ENCODE measurements at regions not wholly inside any gene's neighbourhood (a gene's known extent, or its start where the extent isn't known, plus 50 kb on each side); places are given as distances from the start of the nearest gene placed in this dataset.

- DNase-seq (ENCODE audit: low read depth): no peak
These were observed 249.2 kb downstream of the CDC5L start for GRCh38 chr6:44636561-44637248.

DNA sequence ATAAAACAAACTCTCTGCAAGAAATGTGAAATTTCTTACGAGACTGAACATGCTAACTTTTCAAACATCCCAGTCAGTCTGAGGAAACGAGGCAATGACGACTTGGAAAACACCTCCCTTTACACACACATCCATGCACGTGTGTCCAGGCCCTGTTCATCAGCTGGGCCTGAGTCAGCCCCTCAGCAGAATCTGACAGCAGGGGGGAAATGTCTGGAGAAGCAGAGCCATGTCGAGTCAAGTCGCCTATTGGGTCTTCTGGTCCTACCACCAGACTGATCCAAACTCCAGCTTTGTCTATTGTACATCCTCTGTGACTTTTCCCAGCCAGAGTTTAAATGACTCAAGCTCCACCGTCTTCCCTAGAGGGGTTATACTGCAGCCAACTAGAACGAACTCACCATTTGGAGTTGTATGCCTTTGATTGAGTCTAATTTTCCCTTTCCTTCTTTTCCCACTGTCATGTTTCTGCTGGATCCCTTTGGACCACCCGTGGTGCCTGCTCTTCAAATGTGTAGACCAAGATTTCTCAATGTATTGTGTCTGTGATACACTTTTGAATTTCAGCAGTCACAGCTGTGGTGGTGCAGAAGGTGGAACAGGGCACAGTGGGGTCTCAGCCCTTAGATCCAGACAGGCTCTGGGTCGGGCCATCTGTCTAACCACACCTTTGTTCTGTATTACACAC lies 254.0 kb downstream of the CDC5L start:
- no peak for DNase-seq (ENCODE audit: low read depth)

- no peak for DNase-seq (ENCODE audit: low read depth)
These were observed 254.8 kb downstream of the CDC5L start for GRCh38 chr6:44642349-44642748.

- DNase-seq (ENCODE audit: low read depth): no peak
These were observed 255.5 kb downstream of the CDC5L start for GRCh38 chr6:44642870-44643522.

DNA sequence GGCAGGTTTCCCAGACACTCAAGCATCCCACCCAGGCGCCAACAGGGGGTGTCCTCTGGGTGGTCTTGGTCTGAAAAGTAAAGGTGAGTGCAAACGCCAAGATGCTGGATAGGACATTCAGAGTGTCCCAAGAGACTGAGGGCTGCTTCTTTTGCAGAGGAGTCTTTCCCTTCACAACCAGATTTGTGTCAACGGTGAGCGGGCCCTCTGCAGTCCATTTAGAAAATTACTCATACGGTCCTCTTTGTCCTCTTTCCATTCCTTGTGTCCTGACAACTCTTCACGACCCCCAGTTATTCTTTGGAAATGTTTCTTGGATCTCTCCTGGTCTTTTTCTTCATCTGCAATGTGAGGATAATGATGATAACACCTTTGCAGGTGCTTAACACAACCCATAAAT lies 257.8 kb downstream of the CDC5L start:
- DNase-seq (ENCODE audit: low read depth): no peak

- no peak for DNase-seq (ENCODE audit: low read depth)
These were observed 258.8 kb downstream of the CDC5L start for GRCh38 chr6:44646355-44646754.

- DNase-seq (ENCODE audit: low read depth): no peak
These were observed 262.0 kb downstream of the CDC5L start for GRCh38 chr6:44649365-44650025.

- no peak for DNase-seq (ENCODE audit: low read depth)
These were observed 263.0 kb downstream of the CDC5L start for GRCh38 chr6:44650495-44650894.

DNA sequence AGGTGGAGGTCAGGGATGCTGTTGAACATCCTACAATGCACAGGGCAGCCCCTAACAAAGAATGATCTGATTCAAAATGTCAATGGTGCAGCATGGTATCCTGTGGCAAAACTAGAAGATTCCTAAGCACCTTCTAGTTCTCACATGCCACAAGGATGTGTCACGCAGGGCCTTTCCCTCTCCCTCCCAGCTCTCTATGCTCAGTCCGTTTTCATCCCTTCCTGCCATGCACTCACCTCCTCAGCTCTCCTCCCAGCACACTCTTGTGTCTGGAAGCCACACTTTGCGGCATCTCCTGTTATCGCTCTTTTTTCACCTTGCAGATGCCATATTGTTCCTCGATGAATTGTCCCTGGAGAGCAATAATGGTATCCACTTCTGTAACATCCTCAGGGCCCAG lies 263.4 kb downstream of the CDC5L start:
- DNase-seq (ENCODE audit: low read depth): no peak

DNA sequence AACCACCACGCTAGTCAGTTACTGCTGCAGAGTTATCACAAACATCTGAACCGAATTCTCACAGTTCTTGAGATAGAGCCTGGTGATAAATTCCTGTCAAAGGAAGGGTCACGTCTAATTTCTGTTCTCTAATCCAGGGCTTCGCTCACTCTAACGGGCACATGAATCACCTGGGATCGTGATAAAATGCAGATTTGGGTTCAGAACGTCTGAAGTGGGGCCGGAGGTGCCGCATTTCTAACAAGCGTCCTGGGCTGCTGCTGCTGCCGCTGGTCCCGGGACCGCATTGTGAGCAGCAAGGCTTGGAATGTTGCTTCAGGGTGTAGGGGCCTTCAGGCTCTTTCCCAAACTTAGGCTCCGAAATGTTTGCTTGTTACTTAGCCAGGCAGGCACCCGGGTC lies 264.1 kb downstream of the CDC5L start:
- DNase-seq (ENCODE audit: low read depth): no peak

GRCh38 chr6:44652547-44652946 lies 265.0 kb downstream of the CDC5L start:
- no peak for DNase-seq (ENCODE audit: low read depth)

DNA sequence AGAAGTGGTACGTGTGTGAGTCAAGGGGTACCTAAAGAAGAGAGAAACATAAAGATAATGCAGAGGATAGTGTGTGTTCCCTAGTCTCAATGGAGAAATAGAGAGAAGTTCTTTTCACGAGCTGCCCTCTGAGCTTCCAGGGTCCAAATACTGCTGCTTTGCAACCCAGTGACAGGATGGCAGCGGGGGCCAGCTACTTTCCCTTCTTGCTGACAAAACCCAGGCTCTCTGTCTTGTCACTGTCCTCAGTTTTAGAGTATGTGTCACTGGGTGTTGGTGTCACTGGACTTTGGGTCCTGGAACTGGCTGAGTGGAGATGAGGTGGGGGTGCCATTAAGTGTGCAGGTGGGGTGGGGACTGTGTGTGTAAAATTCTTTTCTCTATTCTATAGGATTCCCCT lies 265.6 kb downstream of the CDC5L start:
- DNase-seq (ENCODE audit: low read depth): no peak

GRCh38 chr6:44653761-44654218 lies 266.3 kb downstream of the CDC5L start:
- no peak for DNase-seq (ENCODE audit: low read depth)

DNA sequence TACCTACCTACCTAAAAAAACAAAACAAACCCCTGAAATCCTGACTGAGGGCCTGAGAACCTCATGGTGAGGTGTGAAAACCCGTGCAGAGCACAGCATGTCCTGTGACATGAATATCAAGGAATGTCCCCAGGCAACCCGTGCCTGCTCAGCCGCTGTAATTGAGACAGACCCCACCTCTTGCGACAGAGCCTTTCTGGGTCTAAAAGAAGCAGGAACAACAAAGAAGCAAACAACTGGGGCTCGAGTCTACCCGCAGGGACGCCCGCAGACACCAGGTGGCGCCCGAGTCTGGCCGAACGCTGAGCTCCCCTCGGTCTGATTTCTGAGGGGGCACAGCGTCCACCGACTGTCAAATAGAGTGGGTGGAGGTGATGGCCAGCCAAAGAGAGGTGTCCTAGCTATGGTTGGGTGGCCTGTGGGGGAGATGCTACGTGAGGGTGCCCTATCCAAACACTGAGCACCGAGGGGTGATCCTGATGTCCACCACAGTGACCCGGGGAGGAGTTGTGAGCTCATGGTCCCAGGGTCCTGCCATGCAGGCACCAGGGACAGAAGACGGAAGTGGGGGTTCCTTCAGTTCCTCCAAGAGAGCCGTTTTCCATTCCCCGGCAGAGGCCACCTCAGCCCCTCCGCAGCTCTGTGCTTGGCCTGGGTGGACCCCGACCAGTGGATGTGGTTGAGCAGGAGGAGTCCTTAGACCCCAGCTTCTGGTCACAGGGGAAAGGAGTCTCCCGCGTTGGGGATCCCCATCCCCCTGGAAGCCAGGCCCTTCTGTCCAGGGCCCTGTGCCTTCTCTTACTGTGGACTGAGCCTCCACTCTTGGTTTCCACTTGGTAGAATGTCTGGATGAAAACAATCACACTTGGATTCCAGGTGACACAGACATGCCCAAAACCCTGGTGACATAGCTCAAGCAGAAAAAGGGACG lies 268.2 kb downstream of the CDC5L start:
- peak; percentile 46 for DNase-seq (ENCODE audit: low read depth)

GRCh38 chr6:44656691-44657090 lies 269.2 kb downstream of the CDC5L start:
- DNase-seq (ENCODE audit: low read depth): no peak

- no peak for DNase-seq (ENCODE audit: low read depth)
These were observed 269.8 kb downstream of the CDC5L start for GRCh38 chr6:44657206-44657819.

- DNase-seq (ENCODE audit: low read depth): no peak
These were observed 271.1 kb downstream of the CDC5L start for GRCh38 chr6:44658571-44658970.

DNA sequence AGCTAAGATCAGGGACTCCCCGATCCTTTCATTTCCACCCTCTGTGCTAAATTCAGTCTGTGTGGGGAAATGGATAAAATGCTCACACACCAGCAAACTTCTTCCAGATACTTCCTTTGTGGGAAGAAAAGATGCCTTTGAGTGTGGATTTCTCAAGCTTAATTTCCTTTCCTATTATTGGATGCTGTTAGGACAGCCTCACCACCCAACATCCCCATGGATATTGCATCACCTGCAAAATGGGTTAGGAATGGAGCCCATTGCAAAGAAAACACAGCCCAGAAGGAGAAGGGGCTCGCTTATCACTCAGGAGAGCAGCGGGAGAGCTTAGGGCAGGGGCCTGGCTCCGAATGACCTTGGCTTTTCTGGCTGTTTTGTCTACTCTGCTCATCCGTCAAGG lies 272.2 kb downstream of the CDC5L start:
- DNase-seq (ENCODE audit: low read depth): no peak

GRCh38 chr6:44660561-44661220 lies 273.2 kb downstream of the CDC5L start:
- DNase-seq (ENCODE audit: low read depth): no peak

DNA sequence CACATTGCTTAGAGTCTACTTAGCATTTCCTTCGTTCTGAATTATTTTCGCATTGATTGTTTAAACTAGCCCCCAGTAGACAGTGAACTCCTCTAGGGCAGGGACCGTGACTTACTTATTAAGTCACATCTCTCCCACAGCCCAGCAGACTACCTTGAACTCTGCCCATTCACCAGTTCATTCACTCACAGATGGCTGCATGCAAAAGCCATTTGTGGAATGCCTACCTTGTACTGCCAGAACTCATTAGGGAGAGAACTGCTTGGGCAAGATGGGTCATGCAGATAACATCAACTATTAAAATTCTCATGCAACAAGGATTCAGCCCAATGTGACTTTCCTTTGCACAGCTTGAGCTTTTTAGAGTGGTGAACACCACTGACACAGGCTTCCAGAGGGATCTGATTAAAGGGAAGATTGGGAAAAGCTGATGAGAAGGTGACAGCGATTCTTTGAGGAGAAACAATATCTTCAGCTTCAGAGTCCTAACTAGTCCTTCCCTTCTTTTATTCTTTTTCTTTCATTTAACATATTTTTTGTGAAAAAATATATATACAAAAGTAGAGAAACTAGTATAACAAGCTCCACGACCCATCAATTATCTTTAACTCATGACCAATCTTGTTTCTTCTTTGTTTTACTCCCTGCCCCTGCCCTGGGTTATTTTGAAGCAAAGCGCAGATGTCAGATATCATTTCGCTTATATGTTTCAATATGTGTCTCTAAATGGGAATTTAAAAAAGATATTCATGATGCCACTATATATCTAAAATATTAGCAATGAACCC lies 273.9 kb downstream of the CDC5L start:
- DNase-seq (ENCODE audit: low read depth): no peak

Data from activated T-helper 1 cell treated with Interleukin-2 at 50 U/mL for 16 hours (primary cell).